IMR-90 (cell line): ENCODE measurements at regions not wholly inside any gene's neighbourhood (a gene's known extent, or its start where the extent isn't known, plus 50 kb on each side); places are given as distances from the start of the nearest gene placed in this dataset.

Source experiments
- CTCF ChIP-seq: conservative IDR thresholded peaks from 2 replicates; pipeline ENCODE4 v1.5.1; 2012; ENCODE audit warnings: mild to moderate bottlenecking, low read depth, low read length, improper control_type of control experiment
- FOS ChIP-seq: fragments of 150-350 bp; IDR thresholded peaks from 2 replicates; pipeline ENCODE4 v1.6.1; 2016; ENCODE audit warnings: low read depth, low read length
- MAFK ChIP-seq: IDR thresholded peaks from 2 replicates; pipeline ENCODE4 v1.6.1; 2012; ENCODE audit warnings: low read depth, low read length, improper control_type of control experiment

DNA sequence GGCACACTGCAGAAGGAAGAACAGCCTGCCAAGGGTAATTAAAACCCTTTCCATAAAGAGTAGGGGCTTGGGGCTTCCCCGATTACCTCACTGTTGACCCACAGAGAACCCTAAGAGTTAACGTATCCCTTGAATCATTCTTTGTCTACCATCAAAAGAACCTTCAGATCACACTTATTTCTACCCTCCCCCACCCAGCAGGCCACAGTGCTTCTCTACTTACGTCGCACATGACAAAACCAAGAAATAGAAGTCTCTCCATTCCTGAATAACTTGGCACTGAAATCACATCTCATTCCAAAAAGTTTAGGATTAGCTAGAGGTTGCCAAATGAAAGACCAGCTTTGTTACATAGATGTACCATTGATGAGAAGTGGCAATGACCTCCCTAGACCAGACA lies 268.7 kb upstream of the GAS1 start:
- no peak for TF ChIP-seq FOS
- TF ChIP-seq CTCF = no peak
- TF ChIP-seq MAFK = no peak
